Activated naive CD8-positive, alpha-beta T cell treated with anti-CD3 and anti-CD28 coated beads, Interleukin-2, amount 50 U/mL, for 24 hours (primary cell): ENCODE measurements at regions not wholly inside any gene's neighbourhood (a gene's known extent, or its start where the extent isn't known, plus 50 kb on each side); places are given as distances from the start of the nearest gene placed in this dataset.
"Not testable (repeated sequence)": the region's sequence is repeated elsewhere in the genome, so short reads cannot be mapped to it uniquely, and the experiment has no call there.

Experiments
- ATAC-seq: fragments of 150-1000 bp; cut with Tn5 transposase; one replicate; pipeline ENCODE4 v1.10.0; 2021
- DNase-seq: peaks from one replicate; pipeline ENCODE4 v3.0.0; 2021
- H3K27ac Mint-ChIP-seq: one replicate; pipeline ENCODE4 v1.8.0; 2021; ENCODE audit warnings: mild to moderate bottlenecking, mixed read lengths
- H3K27me3 Mint-ChIP-seq: one replicate; pipeline ENCODE4 v1.8.0; 2021; ENCODE audit warnings: mixed read lengths
- H3K36me3 Mint-ChIP-seq: one replicate; pipeline ENCODE4 v1.8.0; 2021; ENCODE audit warnings: low read depth, mixed read lengths
- H3K4me1 Mint-ChIP-seq: one replicate; pipeline ENCODE4 v1.8.0; 2021; ENCODE audit warnings: mixed read lengths
- H3K4me3 Mint-ChIP-seq: one replicate; pipeline ENCODE4 v1.8.0; 2021; ENCODE audit warnings: mild to moderate bottlenecking, moderate library complexity, mixed read lengths
- H3K9me3 Mint-ChIP-seq: one replicate; pipeline ENCODE4 v1.8.0; 2021; ENCODE audit warnings: mixed read lengths

DNA sequence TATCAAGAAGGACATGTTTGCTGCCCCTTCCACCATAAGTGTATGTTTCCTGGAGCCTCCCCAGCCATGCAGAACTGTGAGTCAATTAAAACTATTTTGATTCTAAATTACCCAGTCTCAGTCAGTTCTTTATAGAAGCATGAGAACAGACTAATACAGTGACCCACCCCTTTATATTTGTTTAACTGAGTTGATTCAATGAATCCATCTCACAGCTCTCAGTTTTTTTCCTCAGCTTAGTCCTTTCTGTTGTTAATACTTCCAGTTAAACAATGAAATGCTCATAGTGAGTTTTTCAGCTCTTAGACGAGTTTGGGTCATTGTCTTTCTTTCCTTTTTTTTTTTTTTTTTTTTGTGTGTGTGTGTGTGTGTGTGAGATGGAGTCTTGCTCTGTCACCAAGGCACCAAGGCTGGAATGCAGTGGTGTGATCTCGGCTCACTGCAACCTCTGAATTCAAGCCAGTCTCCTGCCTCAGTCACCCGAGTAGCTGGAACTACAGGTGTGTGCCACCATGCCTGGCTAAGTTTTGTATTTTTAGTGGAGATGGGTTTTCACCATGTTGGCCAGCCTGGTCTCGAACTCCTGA is 417.9 kb upstream of the ZNG1F start:
- not testable (repeated sequence) for H3K4me3 Mint-ChIP-seq, H3K4me1 Mint-ChIP-seq, H3K9me3 Mint-ChIP-seq, H3K27me3 Mint-ChIP-seq, ATAC-seq, H3K27ac Mint-ChIP-seq, H3K36me3 Mint-ChIP-seq, DNase-seq

DNA sequence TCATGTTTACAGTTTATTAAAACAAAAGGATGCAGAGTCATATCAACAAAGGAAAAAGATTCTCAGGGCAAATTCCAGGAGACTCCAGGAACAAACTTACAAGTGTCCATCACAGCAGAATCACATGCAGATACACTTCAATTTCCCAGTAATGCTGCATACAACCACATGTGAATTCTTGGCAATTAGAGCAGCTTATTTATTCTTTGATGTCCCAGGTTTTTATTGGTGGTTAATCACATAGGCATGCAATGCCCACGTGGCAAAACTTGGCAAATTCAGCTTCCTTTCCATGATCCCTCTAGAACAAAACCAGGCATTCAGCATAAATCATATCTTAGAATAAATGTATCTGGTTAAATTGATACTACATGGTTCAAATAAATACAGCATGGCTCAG is 376.5 kb upstream of the ZNG1F start:
- H3K4me3 Mint-ChIP-seq = not testable (repeated sequence)

More for the DNA sequence above, 376.5 kb upstream of the ZNG1F start:
- not testable (repeated sequence) for H3K9me3 Mint-ChIP-seq, H3K27ac Mint-ChIP-seq, H3K36me3 Mint-ChIP-seq, H3K4me1 Mint-ChIP-seq, DNase-seq, H3K27me3 Mint-ChIP-seq, ATAC-seq
